IMR-90 (cell line): ENCODE measurements at regions not wholly inside any gene's neighbourhood (a gene's known extent, or its start where the extent isn't known, plus 50 kb on each side); places are given as distances from the start of the nearest gene placed in this dataset.
A peak's percentile ranks its signal among the peaks of the same experiment; 100 is the strongest.

ENCODE experiments used
- ATAC-seq: fragments of 200-7000 bp; cut with Tn5 transposase; 2 replicates; pipeline ENCODE4 v1.9.1; 2020; ENCODE audit warnings: low read depth, mild to moderate bottlenecking, moderate library complexity
- BruUV-seq: library from RNA; stranded (reverse); fragments of 400-500 nt; replicated peaks from 2 replicates; lab custom pipeline; 2021; lab: Mats Ljungman, UMichigan
- CTCF ChIA-PET: fragments of 300-600 bp; formaldehyde crosslinking; extraction: SDS; loops from one replicate; lab custom pipeline; 2021; ENCODE audit warnings: antibody characterized with exemption; lab: Yijun Ruan, JAX
- POLR2A ChIA-PET: fragments of 300-600 bp; sonication (Branson Sonifier 250); formaldehyde crosslinking; loops from one replicate; lab custom pipeline; 2022; ENCODE audit warnings: antibody characterized with exemption; ENCODE audit not compliant: unreplicated experiment; lab: Charles Lee
- DNase-seq: peaks from one replicate; pipeline ENCODE4 v3.0.0; 2013
- H2AFZ ChIP-seq: replicated peaks from 2 replicates; pipeline ENCODE3; 2013; ENCODE audit warnings: low read length, mild to moderate bottlenecking; ENCODE audit not compliant: poor library complexity
- H2AK5ac ChIP-seq: 2 replicates; pipeline ENCODE4 v1.6.1; 2013; ENCODE audit warnings: low read depth, low read length, inconsistent platforms
- H2AK9ac ChIP-seq: replicated peaks from 2 replicates; pipeline ENCODE3; 2013; ENCODE audit warnings: mild to moderate bottlenecking, low read depth, low read length, moderate library complexity; ENCODE audit not compliant: poor library complexity
- H2BK120ac ChIP-seq: 2 replicates; pipeline ENCODE4 v1.6.1; 2013; ENCODE audit warnings: low read depth, low read length, inconsistent platforms
- H2BK15ac ChIP-seq: 3 replicates; pipeline ENCODE4 v1.6.1; 2013; ENCODE audit warnings: low read depth, low read length, inconsistent platforms
- H2BK20ac ChIP-seq: 2 replicates; pipeline ENCODE4 v1.6.1; 2013; ENCODE audit warnings: low read depth, mild to moderate bottlenecking, inconsistent platforms, low read length, moderate library complexity
- H2BK5ac ChIP-seq: 2 replicates; pipeline ENCODE4 v1.6.1; 2013; ENCODE audit warnings: mild to moderate bottlenecking, low read depth, low read length, inconsistent platforms; ENCODE audit not compliant: poor library complexity, severe bottlenecking
- H3K14ac ChIP-seq: replicated peaks from 2 replicates; pipeline ENCODE4 v1.6.1; 2013; ENCODE audit warnings: low read depth, low read length, inconsistent platforms
- H3K18ac ChIP-seq: 2 replicates; pipeline ENCODE4 v1.6.1; 2013; ENCODE audit warnings: low read depth, low read length, control low read depth
- H3K23ac ChIP-seq: 2 replicates; pipeline ENCODE4 v1.6.1; 2013; ENCODE audit warnings: low read depth, low read length, inconsistent platforms
- H3K27ac ChIP-seq: 2 replicates; pipeline ENCODE4 v1.5.1; 2013; ENCODE audit warnings: mild to moderate bottlenecking, control low read depth, low read length; ENCODE audit not compliant: insufficient read depth
- H3K27me3 ChIP-seq: 2 replicates; pipeline ENCODE4 v1.6.1; 2013; ENCODE audit warnings: low read length; ENCODE audit not compliant: control insufficient read depth, insufficient read depth
- H3K36me3 ChIP-seq: 2 replicates; pipeline ENCODE4 v1.6.1; 2013; ENCODE audit warnings: low read length, mixed read lengths; ENCODE audit not compliant: control insufficient read depth, insufficient read depth
- H3K4ac ChIP-seq: 2 replicates; pipeline ENCODE4 v1.6.1; 2013; ENCODE audit warnings: low read depth, low read length, inconsistent platforms
- H3K4me1 ChIP-seq: 2 replicates; pipeline ENCODE4 v1.6.1; 2013; ENCODE audit warnings: low read length, mixed read lengths; ENCODE audit not compliant: control insufficient read depth, insufficient read depth
- H3K4me2 ChIP-seq: 2 replicates; pipeline ENCODE4 v1.6.1; 2013; ENCODE audit warnings: low read depth, mild to moderate bottlenecking, control low read depth, low read length, moderate library complexity
- H3K4me3 ChIP-seq: 2 replicates; pipeline ENCODE4 v1.5.1; 2013; ENCODE audit warnings: low read depth, mild to moderate bottlenecking, control low read depth, low read length, moderate library complexity; ENCODE audit not compliant: insufficient read depth
- H3K56ac ChIP-seq: 2 replicates; pipeline ENCODE4 v1.6.1; 2013; ENCODE audit warnings: low read length, inconsistent platforms; ENCODE audit not compliant: insufficient read depth; ENCODE audit errors: extremely low read depth
- H3K79me1 ChIP-seq, 2 experiments: 2 replicates each; pipeline ENCODE4 v1.6.1; 2013; ENCODE audit warnings: low read length in 2 of 2, inconsistent platforms in 1 of 2, low read depth in 1 of 2
- H3K9ac ChIP-seq: 2 replicates; pipeline ENCODE4 v1.6.1; 2013; ENCODE audit warnings: low read depth, low read length, control low read depth
- H3K9me1 ChIP-seq: 2 replicates; pipeline ENCODE4 v1.6.1; 2013; ENCODE audit warnings: low read length, inconsistent platforms; ENCODE audit not compliant: insufficient read depth
- H3K9me3 ChIP-seq: 2 replicates; pipeline ENCODE4 v1.6.1; 2013; ENCODE audit warnings: low read length; ENCODE audit not compliant: control insufficient read depth, insufficient read depth
- H4K20me1 ChIP-seq: 2 replicates; pipeline ENCODE4 v1.6.1; 2013; ENCODE audit warnings: low read length, inconsistent platforms; ENCODE audit not compliant: insufficient read depth
- H4K5ac ChIP-seq: 2 replicates; pipeline ENCODE4 v1.6.1; 2013; ENCODE audit warnings: mild to moderate bottlenecking, low read depth, low read length, control low read depth
- H4K8ac ChIP-seq, 2 experiments: 2 replicates each; pipeline ENCODE4 v1.6.1; 2013; ENCODE audit warnings: low read depth in 2 of 2, low read length in 2 of 2, control low read depth in 1 of 2, inconsistent platforms in 1 of 2
- H4K91ac ChIP-seq: 2 replicates; pipeline ENCODE4 v1.6.1; 2013; ENCODE audit warnings: low read depth, low read length, inconsistent platforms; ENCODE audit not compliant: insufficient read depth
- CEBPB ChIP-seq: IDR thresholded peaks from 2 replicates; pipeline ENCODE4 v1.6.1; 2012; ENCODE audit warnings: low read depth, low read length, improper control_type of control experiment
- POLR2A ChIP-seq: IDR thresholded peaks from 2 replicates; pipeline ENCODE4 v1.6.1; 2012; ENCODE audit warnings: mild to moderate bottlenecking, low read depth, low read length
- WGBS, 2 experiments: methylation state at CpG; one replicate each; pipeline versions ENCODE4 v1.1.5 to v1.1.7; 2013; ENCODE audit warnings: missing lambda C conversion rate in 2 of 2; ENCODE audit not compliant: insufficient read length in 1 of 2; ENCODE audit errors: extremely low coverage in 2 of 2; 5-methylcytosine and 5-hydroxymethylcytosine counted together
- dilution Hi-C: fragments of 300-500 bp; cut with HindIII; formaldehyde crosslinking; loops from one replicate; pipeline ENCODE4 v1.14.3; 2018; ENCODE audit warnings: low sequenced_read_pairs; ENCODE audit not compliant: unreplicated experiment
- in situ Hi-C: fragments of 300-500 bp; cut with MboI; formaldehyde crosslinking; loops from 3 replicates; pipeline ENCODE4 v1.14.3; 2019; ENCODE audit warnings: low sequenced_read_pairs, inconsistent platforms, mixed read lengths
- intact Hi-C: fragments of 100-400 bp; cut with micrococcal nuclease; formaldehyde crosslinking; loops from 2 replicates; pipeline ENCODE4 v1.10.0; 2022

- no peaks in the 10 kb centered on the region for H3K36me3 ChIP-seq
- H4K5ac ChIP-seq, result no peak overlapping the region
- no peak overlapping the region for H2AK9ac ChIP-seq
- H2BK120ac ChIP-seq, result no peak overlapping the region
- ChIA-PET CTCF (interaction anchor here (0.5 kb wide), 1 partner anchor 1045 kb away, joined by 3 read pairs; no protein-coding TSS in a partner anchor), POLR2A (no interaction called here)
- H2BK20ac ChIP-seq, result no peak overlapping the region
- H3K9ac ChIP-seq, result no peak overlapping the region
- no CpG with 5 or more reads among the region's 2 CpGs for WGBS, 2 experiments
- dilution Hi-C loops (no loop called here), intact Hi-C loops (no loop called here), in situ Hi-C loops (no loop called here)
- H3K4me2 ChIP-seq, result no peak overlapping the region
- H2AK5ac ChIP-seq, result no peak overlapping the region
- no peak overlapping the region for H2AFZ ChIP-seq
- H4K91ac ChIP-seq, result no peak overlapping the region
- H3K14ac ChIP-seq, result no peak overlapping the region
- no peak overlapping the region for H3K4ac ChIP-seq
- DNase-seq, result peak; percentile 13
- H4K8ac ChIP-seq, result no peak overlapping the region
- no peaks in the 10 kb centered on the region for H3K79me1 ChIP-seq
- no peak overlapping the region for H3K27ac ChIP-seq
- TF ChIP-seq CEBPB (0 out of 2 replicates have a peak, but pooled peaks have one; percentile 15), POLR2A (no peak)
- H3K9me1 ChIP-seq, result no peaks in the 10 kb centered on the region
- ATAC-seq, result no peak
- H3K27me3 ChIP-seq, result no peaks in the 10 kb centered on the region
- no peak overlapping the region for H3K23ac ChIP-seq
- no peaks in the 10 kb centered on the region for H3K9me3 ChIP-seq
- no peak overlapping the region for H2BK5ac ChIP-seq
- no TSS peak for BruUV-seq
- H4K20me1 ChIP-seq, result no peaks in the 10 kb centered on the region
- H2BK15ac ChIP-seq, result no peak overlapping the region
- H3K56ac ChIP-seq, result no peak overlapping the region
- H3K4me1 ChIP-seq, result no peaks in the 10 kb centered on the region
- H3K4me3 ChIP-seq, result no peak overlapping the region
- H3K18ac ChIP-seq, result no peak overlapping the region
These were observed 440.4 kb upstream of the NRXN1 start for GRCh38 chr2:51472300-51472699.
